Osteoblast (primary cell): ENCODE measurements at regions not wholly inside any gene's neighbourhood (a gene's known extent, or its start where the extent isn't known, plus 50 kb on each side); places are given as distances from the start of the nearest gene placed in this dataset.

Experiments
- DNase-seq: peaks from one replicate; pipeline ENCODE4 v3.0.0; 2011; ENCODE audit warnings: low spot score, mixed read lengths; ENCODE audit not compliant: insufficient read length; ENCODE audit errors: missing footprints
- H2AFZ ChIP-seq: 2 replicates; pipeline ENCODE4 v1.6.0; 2011; ENCODE audit warnings: mild to moderate bottlenecking, low read length
- H3K27ac ChIP-seq: 2 replicates; pipeline ENCODE4 v1.5.1; 2011; ENCODE audit warnings: mild to moderate bottlenecking, low read depth, low read length, moderate library complexity
- H3K27me3 ChIP-seq: 2 replicates; pipeline ENCODE4 v1.6.0; 2012; ENCODE audit warnings: mild to moderate bottlenecking, control low read depth, inconsistent platforms, low read length, moderate library complexity; ENCODE audit not compliant: insufficient read depth
- H3K36me3 ChIP-seq: 2 replicates; pipeline ENCODE4 v1.5.1; 2011; ENCODE audit warnings: mild to moderate bottlenecking, low read length, control low read depth, moderate library complexity; ENCODE audit not compliant: insufficient read depth
- H3K4me1 ChIP-seq: 2 replicates; pipeline ENCODE4 v1.5.1; 2011; ENCODE audit warnings: mild to moderate bottlenecking, low read length, control low read depth, moderate library complexity; ENCODE audit not compliant: insufficient read depth
- H3K4me2 ChIP-seq: 2 replicates; pipeline ENCODE4 v1.6.0; 2011; ENCODE audit warnings: mild to moderate bottlenecking, low read length; ENCODE audit not compliant: insufficient read depth
- H3K4me3 ChIP-seq: fragments of 200-600 bp; sonication (generic); 3 replicates; pipeline ENCODE4 v1.5.1; 2012; ENCODE audit warnings: mild to moderate bottlenecking, low read length, inconsistent platforms; ENCODE audit not compliant: insufficient read depth
- H3K79me2 ChIP-seq: 2 replicates; pipeline ENCODE4 v1.6.0; 2012; ENCODE audit warnings: mild to moderate bottlenecking, low read length, control low read depth, inconsistent platforms; ENCODE audit not compliant: insufficient read depth
- H3K9me3 ChIP-seq: 2 replicates; pipeline ENCODE4 v1.5.1; 2011; ENCODE audit warnings: low read depth, low read length, control low read depth
- H4K20me1 ChIP-seq: 2 replicates; pipeline ENCODE4 v1.6.0; 2012; ENCODE audit warnings: mild to moderate bottlenecking, low read length, control low read depth; ENCODE audit not compliant: insufficient read depth
- CTCF ChIP-seq: IDR thresholded peaks from 2 replicates; pipeline ENCODE4 v1.5.1; 2011; ENCODE audit warnings: mild to moderate bottlenecking, low read depth, low read length, moderate library complexity; ENCODE audit errors: extremely low read depth

GRCh38 chr1:38539931-38540330, 319.6 kb downstream of the RRAGC start:
- Histone ChIP-seq H3K27me3 (no peaks in the 10 kb centered on the region), H3K9me3 (no peaks in the 10 kb centered on the region), H3K4me2 (no peak overlapping the region), H3K79me2 (no peaks in the 10 kb centered on the region), H3K4me1 (no peaks in the 10 kb centered on the region), H4K20me1 (no peaks in the 10 kb centered on the region), H2AFZ (no peak overlapping the region), H3K36me3 (no peaks in the 10 kb centered on the region), H3K4me3 (no peak overlapping the region), H3K27ac (no peak overlapping the region)
- no peak for TF ChIP-seq CTCF
- DNase-seq: no peak

GRCh38 chr1:38538834-38539233, 320.7 kb downstream of the RRAGC start:
- Histone ChIP-seq H3K9me3 (no peaks in the 10 kb centered on the region), H2AFZ (no peak overlapping the region), H4K20me1 (no peaks in the 10 kb centered on the region), H3K27ac (no peak overlapping the region), H3K36me3 (no peaks in the 10 kb centered on the region), H3K79me2 (no peaks in the 10 kb centered on the region), H3K27me3 (no peaks in the 10 kb centered on the region), H3K4me1 (no peaks in the 10 kb centered on the region), H3K4me3 (no peak overlapping the region), H3K4me2 (no peak overlapping the region)
- no peak for DNase-seq
- no peak for TF ChIP-seq CTCF

GRCh38 chr1:38536089-38536488, 323.5 kb downstream of the RRAGC start:
- DNase-seq: no peak
- H3K79me2 ChIP-seq: no peaks in the 10 kb centered on the region
- no peaks in the 10 kb centered on the region for H3K27me3 ChIP-seq
- no peaks in the 10 kb centered on the region for H3K9me3 ChIP-seq
- TF ChIP-seq CTCF: no peak
- H3K27ac ChIP-seq: no peak overlapping the region
- no peak overlapping the region for H3K4me3 ChIP-seq
- H3K36me3 ChIP-seq: no peaks in the 10 kb centered on the region
- H2AFZ ChIP-seq: no peak overlapping the region
- no peak overlapping the region for H3K4me2 ChIP-seq
- H4K20me1 ChIP-seq: no peaks in the 10 kb centered on the region
- no peaks in the 10 kb centered on the region for H3K4me1 ChIP-seq

GRCh38 chr1:38534473-38534823, 325.1 kb downstream of the RRAGC start:
- Histone ChIP-seq H3K27me3 (no peaks in the 10 kb centered on the region), H3K4me1 (no peaks in the 10 kb centered on the region), H3K27ac (no peak overlapping the region), H3K4me3 (no peak overlapping the region), H3K4me2 (no peak overlapping the region), H3K79me2 (no peaks in the 10 kb centered on the region), H4K20me1 (no peaks in the 10 kb centered on the region), H3K9me3 (no peaks in the 10 kb centered on the region), H2AFZ (no peak overlapping the region), H3K36me3 (no peaks in the 10 kb centered on the region)
- no peak for TF ChIP-seq CTCF
- DNase-seq: no peak
